ENCODE measurements at regions not wholly inside any gene's neighbourhood (a gene's known extent, or its start where the extent isn't known, plus 50 kb on each side); places are given as distances from the start of the nearest gene placed in this dataset.

DNA sequence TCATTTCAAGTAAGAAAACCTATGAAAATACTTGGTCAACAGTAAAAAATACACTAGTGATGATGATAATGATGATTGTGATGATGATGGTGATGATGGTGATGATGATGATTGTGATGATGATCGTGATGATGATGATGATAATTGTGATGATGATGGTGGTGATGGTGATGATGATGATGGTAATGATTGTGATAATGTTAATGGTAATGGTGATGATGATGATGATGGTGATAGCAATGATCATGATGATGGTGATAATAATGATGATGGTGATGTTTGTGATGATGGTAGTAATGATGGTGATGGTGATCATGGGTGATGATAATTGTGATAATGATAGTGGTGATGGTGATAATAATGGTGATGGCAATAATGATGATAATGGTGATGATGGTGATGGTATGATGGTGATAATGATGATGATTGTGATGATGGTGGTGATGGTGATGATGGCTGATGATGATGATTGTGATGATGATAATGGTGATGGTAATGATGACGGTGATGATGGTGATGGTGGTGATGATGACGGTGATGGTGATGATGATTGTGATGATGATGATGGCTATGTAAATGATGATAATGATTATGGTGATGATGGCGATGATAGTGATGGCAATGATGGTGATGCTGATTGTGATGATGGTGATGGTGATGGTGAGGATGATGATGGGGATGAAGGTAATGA is 62.1 kb downstream of the VCX3A start:
- DNase-seq: no peak

DNA sequence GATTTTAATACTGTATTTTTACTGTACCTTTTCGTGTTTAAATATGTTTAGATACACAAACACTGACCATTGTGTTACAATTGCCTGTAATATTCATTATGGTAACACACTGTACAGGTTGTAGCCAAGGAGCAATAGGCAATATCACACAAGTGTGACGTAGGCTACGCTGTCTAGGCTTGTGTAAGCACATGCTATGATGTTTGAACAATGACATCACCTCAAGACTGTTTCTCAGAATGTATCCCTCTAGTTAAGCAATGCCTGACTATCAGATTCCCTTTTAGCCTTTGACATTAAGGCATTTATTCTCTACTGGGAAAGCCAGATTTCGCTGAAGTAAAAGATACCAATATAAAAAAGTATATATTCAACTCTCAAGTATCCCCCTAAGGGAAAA is 66.2 kb downstream of the VCX3A start:
- no peak for DNase-seq

DNA sequence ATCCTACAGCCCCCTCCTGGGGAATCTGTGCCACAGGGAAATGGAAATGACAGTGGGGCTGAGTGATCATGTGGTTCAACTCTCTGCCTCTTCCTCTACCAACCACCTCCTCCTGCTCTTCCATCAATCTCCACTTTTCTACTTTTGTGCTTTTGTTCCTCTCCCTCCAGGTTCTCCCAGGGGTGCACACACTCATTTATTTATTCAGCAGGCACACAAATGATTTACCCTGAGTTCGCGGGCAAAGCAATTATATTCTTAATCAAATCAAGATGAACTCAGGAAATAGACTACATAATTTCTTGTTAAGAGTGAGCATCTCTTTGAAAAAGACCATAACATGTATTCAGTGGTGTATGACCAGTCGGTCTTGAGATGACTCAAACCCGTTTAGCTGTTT is 69.2 kb downstream of the VCX3A start:
- no peak for DNase-seq

DNA sequence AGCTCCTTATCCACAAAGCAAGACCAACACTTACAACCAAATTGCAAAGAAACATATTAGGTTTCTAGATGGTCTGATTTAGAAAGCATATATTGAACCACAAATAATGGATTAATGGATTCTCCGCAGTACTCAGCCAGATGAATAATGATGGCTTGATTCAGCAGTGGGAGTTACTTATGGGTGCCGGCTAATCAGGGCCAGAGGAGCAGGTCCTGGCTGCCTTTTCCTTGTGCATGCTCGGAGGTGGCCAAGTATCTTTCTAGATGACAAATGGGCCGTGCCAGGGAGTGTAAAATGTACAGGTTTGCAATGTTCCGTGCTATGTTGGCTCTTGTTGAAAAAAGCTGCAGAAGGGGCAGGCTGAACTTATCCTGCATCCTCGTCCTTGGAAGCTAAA is 70.2 kb downstream of the VCX3A start:
- DNase-seq: no peak

DNA sequence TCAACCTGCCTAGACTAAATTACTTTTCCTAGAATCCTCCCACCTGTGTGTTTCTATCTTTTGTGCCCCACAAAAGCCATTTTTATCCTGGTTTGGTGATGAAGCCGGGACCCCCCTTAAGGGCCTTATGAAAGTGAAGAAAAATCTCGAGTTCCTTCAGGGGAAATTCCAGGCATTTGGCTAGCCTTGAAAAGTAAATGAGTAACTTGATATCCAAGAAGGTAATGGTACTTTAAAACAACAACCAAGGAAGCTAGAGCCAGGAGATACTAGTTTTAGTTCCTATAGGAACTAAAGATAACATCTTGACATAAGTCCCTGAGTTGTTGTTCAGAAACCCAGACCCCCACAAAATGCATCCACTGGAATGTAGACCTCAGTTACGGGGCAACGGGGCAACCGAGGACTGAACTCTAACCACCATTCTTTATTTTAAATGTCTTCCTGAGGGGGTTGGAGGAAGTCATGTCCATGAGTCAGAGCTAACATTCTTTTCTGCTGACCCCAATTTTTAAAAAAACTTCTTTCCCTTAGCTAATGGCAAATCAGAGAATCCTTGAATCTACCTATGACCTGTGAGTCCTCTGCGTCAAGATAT is 73.9 kb downstream of the VCX3A start:
- DNase-seq: peak; percentile 29

DNA sequence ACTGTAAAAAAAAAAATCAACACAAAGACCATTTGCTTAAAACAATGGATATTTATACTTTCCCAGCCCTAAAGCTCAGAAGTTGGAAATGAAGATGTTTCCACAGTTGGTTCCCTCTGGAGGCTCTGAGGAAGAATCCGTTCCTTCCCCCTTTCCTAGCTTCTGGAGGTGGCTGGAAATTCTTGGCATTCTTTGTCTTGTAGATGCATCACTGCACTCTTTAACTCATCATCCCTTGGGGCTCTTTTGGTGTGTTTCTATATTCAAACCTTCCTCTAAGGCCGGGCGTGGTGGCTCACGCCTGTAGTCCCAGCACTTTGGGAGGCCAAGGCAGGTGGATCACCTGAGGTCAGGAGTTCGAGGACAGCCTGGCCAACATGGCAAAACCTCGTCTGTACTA is 78.7 kb downstream of the VCX3A start:
- DNase-seq: no peak

DNA sequence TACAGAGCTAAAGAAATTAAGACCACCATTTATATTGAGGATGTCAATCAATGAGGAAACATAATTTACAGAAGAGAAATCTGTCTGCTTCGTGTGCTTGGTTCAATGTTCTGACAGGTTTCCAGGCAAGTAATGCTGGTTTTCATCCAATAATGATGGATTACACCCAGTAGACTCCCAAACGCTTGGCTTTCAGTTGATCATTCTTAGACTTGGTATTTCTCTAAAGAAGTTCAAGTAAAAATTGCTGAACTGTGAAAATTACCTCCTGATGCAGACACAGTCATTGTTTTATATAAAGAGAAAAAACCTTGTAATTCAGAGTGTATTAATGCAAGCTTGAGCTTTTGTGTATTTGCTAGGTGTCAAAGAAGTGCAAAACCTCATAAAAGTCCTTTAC is 85.0 kb downstream of the VCX3A start:
- DNase-seq: no peak

DNA sequence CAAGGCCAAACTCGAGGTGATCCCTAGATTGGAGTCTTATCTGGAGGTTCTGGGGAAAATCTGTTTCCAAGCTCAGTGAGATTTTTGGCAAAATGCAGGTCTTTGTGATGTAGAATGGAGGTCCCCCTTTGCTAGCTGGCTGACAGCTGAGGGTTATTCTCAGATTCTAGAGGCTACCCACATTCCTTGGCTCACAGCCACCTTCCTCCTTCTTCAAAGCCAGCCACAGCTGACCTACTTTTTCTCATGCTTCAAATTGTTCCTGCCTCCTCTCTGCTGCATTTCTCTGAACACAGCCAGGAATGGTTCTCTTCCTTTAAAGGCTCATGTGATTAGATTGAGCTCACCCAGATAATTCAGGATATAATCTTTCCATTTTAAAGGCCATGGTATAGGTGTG is 86.9 kb downstream of the VCX3A start:
- no peak for DNase-seq

DNA sequence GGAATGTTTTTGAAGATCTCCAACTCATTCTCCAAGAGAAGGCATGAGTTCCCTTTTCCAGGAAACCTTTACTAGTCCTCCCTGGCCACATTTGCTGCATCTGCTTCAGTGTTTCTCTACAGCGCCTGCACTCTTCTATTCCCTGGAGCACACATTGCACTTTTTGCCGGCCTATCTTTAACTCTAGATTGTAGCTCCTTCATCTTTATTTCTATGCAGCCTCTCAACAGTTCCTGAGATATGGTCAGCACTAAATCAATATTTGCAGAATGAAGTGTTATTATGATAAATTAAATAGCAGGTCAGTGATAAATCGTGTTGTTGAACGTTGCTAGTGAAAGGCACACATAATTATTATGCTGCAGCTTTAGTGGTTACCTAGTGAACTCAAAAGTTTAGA is 88.3 kb downstream of the VCX3A start:
- no peak for DNase-seq

DNA sequence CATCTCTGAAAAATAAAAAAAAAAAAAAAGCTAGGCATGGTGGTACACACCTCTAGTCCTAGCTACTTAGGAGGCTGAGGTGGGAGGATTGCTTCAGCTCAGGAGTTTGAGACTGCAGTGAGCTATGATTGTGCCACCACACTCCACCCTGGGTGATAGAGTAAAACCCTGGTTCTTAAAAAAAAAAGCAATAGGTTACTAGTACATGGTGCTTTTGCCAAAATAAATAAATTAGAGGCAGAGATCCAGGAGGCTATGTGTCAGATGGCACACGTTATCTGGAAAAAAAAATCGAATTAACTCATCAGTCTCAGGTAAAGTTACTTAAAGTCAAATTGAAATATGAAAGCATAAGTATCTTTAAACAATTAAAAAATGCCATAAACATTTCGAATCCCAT is 94.3 kb downstream of the VCX3A start:
- DNase-seq: no peak

DNA sequence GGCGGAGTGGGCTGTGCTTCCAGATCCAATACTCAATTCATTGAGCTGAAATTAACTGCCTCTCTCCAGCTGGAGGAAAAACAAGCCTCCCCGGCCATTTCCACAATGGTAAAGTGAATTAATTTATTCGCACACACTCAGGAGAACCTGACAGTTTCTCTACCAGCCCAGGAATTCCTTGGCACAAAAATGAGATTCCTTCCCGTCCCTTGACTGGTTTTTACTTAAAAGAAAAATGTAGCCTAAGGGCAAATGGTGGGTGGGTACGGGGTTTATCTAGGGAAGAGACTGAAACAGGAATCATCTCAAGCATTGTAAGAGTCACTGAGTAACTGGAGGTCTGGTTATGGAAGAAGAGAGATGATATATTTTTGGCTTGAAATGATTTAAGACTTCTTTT is 102.7 kb downstream of the VCX3A start:
- DNase-seq: no peak

DNA sequence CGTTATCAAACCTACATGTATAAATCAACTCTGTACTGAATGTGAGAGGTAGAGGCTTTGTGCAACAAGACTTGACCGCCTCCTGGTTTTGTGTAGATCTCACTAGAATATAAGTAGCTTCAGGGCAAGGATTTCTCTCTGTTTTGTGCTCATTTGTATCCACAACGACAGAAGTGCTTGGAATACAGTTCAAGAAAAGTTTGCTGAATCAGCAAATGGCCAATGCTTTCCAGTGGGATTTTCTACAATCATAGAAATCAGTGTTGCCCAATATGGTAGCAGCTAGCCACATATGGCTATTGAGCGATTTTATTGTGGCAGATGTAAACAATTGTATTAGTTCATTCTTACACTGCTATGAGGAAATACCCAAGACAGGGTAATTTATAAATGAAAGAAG is 127.4 kb downstream of the VCX3A start:
- no peak for DNase-seq

DNA sequence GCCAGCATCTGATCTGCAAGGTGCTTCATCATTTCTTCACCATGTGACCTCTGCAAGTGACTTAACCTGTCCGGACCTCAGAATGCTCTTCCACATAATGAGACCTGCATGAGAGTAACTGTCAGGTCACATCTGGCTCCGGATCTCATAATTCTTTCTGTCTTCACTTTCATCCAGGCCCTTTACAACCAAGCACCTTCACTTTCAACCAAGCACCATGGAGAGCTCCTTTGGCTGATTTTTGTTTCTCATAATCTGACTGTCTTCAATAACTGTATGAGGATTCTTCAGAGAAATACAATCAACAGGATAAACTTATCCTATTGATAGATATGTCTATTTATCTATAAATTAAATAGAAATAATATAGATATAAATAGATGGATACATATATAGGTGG is 148.1 kb downstream of the VCX3A start:
- DNase-seq: no peak

DNA sequence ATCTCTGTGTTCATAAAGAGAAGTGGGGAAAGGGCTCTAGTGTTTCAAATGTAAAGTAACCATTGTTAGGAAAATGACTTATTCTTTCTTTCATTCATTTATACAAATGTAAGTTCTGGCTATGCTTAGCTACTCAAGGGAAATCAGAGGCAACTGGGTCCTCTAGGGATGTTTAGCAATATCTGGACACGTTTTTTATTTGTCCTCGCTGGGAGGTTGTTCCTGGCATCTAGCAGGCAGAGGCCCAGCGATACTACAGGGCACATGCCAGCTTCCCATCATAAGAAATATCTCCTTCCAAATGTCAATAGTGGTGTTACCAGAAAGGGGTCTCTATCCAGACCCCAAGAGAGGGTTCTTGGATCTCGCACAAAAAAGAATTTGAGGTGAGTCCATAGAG is 150.0 kb downstream of the VCX3A start:
- no peak for DNase-seq

DNA sequence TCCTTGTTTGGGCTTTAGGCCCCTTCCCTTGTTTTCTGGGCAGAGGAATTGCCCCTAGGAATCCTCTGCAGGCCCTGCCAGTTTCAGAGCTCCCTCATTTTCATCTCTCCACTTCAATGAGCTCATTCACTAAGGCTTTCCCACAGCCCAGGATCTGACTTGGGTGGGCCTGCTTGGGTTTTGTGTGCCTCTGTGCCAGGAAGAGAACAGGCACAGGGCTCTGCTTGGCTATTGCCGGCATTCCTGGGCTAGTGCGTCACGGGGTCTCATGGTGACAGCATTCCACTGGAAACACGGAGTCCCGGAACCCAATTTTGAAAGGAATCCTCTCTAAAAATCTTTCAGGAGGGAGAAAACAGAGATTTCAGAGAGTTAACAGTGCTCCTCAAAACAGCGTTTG is 150.5 kb downstream of the VCX3A start:
- DNase-seq: no peak

DNA sequence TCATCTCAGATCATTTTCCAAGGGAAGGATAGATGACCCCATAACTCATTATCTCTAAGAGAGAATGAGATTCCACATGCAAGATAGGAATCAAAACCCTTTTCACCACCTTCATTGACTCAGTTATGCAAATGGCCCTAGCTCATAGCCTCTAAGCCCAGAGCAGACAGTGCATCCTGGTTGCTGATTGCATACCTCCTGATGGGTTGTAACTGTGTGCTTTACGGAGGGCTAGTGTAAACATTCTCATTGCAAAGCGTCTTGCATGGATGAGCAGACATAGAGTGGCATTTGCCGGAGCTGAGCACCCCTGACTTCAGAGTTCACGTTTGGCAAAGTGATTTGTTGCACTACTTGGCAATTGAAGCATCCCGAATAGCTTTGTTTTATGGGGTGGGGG is 151.0 kb downstream of the VCX3A start:
- DNase-seq: no peak

DNA sequence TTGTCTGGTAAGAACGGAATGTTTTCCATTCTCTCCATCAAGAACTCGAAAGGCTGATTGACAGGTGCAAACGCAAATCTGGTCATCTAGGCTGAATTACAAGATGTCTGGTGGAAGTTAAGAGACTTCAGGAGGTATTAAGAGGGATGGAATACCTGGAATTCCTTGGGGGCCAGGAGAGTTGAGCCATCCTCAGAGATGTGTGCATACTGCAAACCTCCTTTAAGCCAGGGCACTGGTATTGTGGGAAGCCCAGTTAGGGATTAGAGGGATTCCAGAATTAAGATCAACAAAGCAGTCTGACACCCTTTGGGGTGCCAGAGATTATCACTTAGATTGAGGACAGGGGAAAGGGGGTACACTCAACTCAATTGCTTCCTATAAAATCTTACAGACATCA is 151.4 kb downstream of the VCX3A start:
- no peak for DNase-seq

DNA sequence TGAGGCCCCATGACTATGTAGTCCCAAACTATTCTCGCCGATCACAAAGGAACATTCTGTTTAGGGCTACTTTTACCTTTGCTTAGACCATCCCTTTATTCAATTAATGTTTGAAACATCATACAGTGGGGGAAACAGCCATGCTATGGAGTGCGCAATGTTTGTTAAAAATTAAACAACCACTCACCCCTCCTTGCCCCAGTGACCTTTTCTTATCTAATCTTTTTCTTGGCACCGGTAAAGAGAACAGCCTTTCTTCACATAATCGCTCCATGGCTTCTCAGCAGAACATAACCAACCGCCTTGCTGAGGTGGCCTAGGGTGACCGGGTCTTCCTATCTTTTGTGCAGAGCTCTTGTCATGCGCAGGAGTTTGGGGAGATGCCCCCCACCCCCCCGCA is 152.6 kb downstream of the VCX3A start:
- DNase-seq: no peak

DNA sequence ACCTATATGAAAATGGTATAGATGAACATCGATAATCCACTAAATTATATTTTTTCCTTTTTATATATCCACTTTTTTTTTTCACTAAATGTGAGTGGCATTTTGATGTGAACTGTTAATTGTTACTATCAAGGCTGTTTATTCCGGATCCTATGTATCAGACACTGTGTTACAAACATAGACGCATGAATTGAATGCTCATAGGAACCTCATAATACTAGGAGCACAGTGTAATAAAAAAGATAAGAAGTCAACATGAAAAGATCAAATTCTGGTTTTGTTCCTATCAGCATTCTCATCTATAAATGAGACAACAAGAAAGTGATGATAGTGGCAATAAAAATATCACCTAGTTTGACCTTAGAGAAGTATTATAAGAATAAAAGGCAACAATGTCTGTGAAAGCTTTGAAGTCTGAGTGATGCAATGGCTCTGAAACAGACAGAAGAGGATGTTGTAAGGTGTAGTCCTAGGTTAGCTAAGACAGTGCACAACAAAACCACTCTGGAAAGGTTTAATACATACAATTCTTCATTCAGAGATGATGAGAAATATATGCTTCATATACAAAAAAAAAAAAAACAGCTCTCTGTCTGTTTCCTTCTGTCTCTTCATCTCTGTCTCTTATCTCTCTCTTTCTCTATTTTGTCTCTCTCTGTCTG is 148.6 kb upstream of the NLGN4X start:
- DNase-seq: no peak

DNA sequence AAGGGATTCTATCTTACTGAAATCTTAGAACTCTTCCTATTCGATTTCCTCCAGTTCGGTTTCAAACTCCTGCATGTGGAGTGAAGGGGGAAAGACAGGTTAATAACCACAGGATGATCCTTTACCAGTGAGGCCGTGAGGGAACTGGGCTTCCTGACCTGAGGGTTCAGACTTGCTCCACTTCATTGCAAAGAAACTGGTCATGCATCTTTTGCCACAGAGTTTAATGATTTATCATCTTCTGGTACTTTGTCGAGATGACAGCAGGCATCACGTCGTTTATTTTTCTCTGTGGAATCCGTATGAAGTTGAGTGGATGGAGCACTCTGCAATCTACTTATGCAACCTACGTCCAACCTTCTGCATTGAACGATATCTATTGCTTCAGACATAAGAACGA is 145.9 kb upstream of the NLGN4X start:
- no peak for DNase-seq

DNA sequence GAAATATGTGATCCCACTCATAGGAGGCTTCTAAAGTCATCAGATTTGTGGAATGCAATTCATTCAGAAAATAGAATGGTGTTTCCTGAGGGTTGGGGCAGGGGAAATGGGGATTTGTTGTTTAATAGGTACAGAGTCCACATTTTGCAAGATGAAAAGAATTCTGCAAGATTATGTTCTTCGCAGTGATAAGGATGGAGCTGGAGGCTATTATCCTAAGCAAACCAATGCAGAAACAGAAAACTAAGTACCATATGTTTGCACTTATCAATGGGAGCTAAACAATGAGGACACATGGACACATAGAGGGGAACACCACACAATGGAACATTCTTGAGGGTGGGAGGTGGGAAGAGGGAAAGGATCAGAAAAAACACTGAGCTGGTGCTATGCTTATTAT is 144.3 kb upstream of the NLGN4X start:
- DNase-seq: no peak

DNA sequence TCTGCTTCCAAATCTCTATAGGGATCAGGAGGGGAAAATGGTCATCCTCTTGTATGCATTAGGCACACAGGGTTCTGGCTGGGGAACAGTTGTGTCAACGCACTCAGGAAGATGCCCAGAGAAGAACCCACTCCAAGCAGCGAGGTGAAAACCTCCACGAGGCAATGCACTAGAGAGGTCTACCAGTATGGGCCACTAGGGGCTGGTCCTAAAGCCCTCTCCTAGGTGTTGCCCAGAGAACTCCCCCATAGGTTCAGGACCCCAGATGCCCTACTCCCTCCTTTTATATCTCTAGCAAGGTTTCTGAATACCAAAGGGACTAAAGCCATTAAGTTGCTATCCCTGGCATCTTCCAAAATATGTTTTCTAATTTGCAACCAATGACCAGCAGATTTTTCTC is 142.7 kb upstream of the NLGN4X start:
- DNase-seq: no peak

DNA sequence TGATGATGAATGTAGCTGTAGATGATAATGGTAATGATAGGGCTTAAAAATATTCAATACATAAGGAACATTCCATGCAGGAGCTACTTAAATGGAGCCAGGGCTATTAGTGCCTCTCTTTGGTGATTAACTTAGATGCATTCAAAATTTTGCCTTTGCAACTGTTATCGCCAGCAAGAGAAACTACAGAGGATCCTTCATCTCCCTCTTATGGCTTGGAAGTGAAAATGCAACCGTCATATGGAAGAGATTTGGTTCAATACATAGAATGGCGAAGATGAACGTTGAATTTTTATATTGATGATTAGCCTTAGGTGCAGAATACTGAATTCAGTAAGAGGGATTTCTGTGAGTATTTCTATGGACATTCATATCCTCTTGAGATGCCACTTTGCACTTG is 134.5 kb upstream of the NLGN4X start:
- no peak for DNase-seq

DNA sequence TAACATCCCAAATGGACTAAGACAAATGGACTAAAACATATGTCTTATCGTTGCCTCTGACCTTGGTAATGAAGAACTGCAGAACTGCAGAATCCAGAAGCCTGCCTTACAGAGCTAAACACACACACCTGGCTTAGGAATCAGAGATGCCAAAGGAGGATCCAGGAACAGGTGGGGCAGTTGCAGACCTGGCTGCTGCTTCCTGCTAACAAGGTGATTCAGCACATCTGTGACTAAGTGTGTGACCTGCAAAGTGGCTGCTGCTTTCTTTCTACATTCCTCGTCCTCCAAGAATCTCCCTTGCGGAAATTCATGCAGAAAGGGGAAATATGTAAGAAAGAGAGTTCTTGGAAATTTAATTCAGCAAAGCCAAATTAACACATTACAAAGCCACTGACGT is 96.8 kb upstream of the NLGN4X start:
- DNase-seq: no peak

DNA sequence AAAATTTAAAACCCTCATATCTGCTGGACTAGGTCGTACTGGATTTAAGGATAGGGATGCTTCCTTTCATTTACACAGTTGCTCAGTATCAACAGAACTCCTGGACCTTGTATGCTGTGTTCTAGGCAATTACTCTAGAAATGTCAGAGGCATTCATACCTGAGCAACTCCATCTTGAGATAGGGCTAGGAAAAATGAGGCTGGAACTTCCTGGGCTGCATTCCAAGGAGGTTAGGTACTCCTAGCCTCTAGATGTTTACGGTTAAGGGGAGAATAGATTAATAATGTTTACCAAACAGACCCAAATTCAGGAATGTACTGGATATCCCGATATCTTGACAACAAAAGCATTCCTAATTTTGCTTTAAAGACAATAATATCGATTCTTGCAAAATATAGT is 84.7 kb upstream of the NLGN4X start:
- no peak for DNase-seq

Data from kidney glomerular epithelial cell (primary cell).